ENCODE measurements at regions not wholly inside any gene's neighbourhood (a gene's known extent, or its start where the extent isn't known, plus 50 kb on each side); places are given as distances from the start of the nearest gene placed in this dataset.
"Not testable (repeated sequence)": the region's sequence is repeated elsewhere in the genome, so short reads cannot be mapped to it uniquely, and the experiment has no call there.

GRCh38 chr22:44650806-44651205 is 51.2 kb upstream of the PRR5 start:
- DNase-seq: no peak

- no peak for DNase-seq
These were observed 53.0 kb upstream of the PRR5 start for GRCh38 chr22:44648821-44649565.

- DNase-seq: no peak
These were observed 53.8 kb upstream of the PRR5 start for GRCh38 chr22:44648085-44648820.

GRCh38 chr22:44647141-44647540 is 54.9 kb upstream of the PRR5 start:
- DNase-seq: no peak

- no peak for DNase-seq
These were observed 55.3 kb upstream of the PRR5 start for GRCh38 chr22:44646668-44647067.

- DNase-seq: no peak
These were observed 55.9 kb upstream of the PRR5 start for GRCh38 chr22:44646141-44646540.

- DNase-seq: no peak
These were observed 56.5 kb upstream of the PRR5 start for GRCh38 chr22:44645531-44645930.

GRCh38 chr22:44645083-44645482 is 56.9 kb upstream of the PRR5 start:
- DNase-seq: no peak

GRCh38 chr22:44643526-44644101 is 58.4 kb upstream of the PRR5 start:
- DNase-seq: not testable (repeated sequence)

GRCh38 chr22:44642096-44642644 is 59.8 kb upstream of the PRR5 start:
- no peak for DNase-seq

- no peak for DNase-seq
These were observed 61.3 kb upstream of the PRR5 start for GRCh38 chr22:44640618-44641155.

- DNase-seq: no peak
These were observed 62.0 kb upstream of the PRR5 start for GRCh38 chr22:44639891-44640617.

- DNase-seq: no peak
These were observed 62.8 kb upstream of the PRR5 start for GRCh38 chr22:44638971-44639760.

- not testable (repeated sequence) for DNase-seq
These were observed 65.3 kb upstream of the PRR5 start for GRCh38 chr22:44636502-44637206.

GRCh38 chr22:44635567-44635966 is 66.4 kb upstream of the PRR5 start:
- not testable (repeated sequence) for DNase-seq

- DNase-seq: no peak
These were observed 67.3 kb upstream of the PRR5 start for GRCh38 chr22:44634426-44635321.

- no peak for DNase-seq
These were observed 68.4 kb upstream of the PRR5 start for GRCh38 chr22:44633647-44634046.

GRCh38 chr22:44632541-44633396 is 69.2 kb upstream of the PRR5 start:
- DNase-seq: no peak

- no peak for DNase-seq
These were observed 71.2 kb upstream of the PRR5 start for GRCh38 chr22:44630826-44631225.
